ENCODE measurements at regions not wholly inside any gene's neighbourhood (a gene's known extent, or its start where the extent isn't known, plus 50 kb on each side); places are given as distances from the start of the nearest gene placed in this dataset.

- Histone ChIP-seq H3K4me1 (ENCODE audit: insufficient read depth, insufficient read length) (no peaks in the 10 kb centered on the region), H3K36me3 (ENCODE audit: insufficient read depth, insufficient read length, low read length) (no peaks in the 10 kb centered on the region), H3K27me3 (ENCODE audit: insufficient read depth, insufficient read length) (no peaks in the 10 kb centered on the region), H3K9ac (ENCODE audit: insufficient read length, low read depth) (no peak overlapping the region), H3K4me3 (ENCODE audit: insufficient read length, low read depth) (no peak overlapping the region), H3K9me3 (ENCODE audit: insufficient read depth, low read length) (no peaks in the 10 kb centered on the region)
- DNase-seq (ENCODE audit: low read depth, low spot score): no peak
- no peak for TF ChIP-seq YY1 (IDR thresholded peaks at IDR 0.05; ENCODE audit: insufficient read depth, insufficient read length)
- no peak for TF ChIP-seq ZNF274 (IDR thresholded peaks at IDR 0.05; ENCODE audit: low read depth, low read length)
- no peak for TF ChIP-seq SUZ12 (IDR thresholded peaks at IDR 0.05; ENCODE audit: extremely low read depth, insufficient read depth, insufficient read length)
Observed at GRCh38 chr19:31952693-31953092, 392.7 kb upstream of the ZNF507 start.

GRCh38 chr19:31955061-31955460, 390.3 kb upstream of the ZNF507 start:
- TF ChIP-seq SUZ12 (IDR thresholded peaks at IDR 0.05; ENCODE audit: extremely low read depth, insufficient read depth, insufficient read length): no peak
- TF ChIP-seq YY1 (IDR thresholded peaks at IDR 0.05; ENCODE audit: insufficient read depth, insufficient read length): no peak
- TF ChIP-seq ZNF274 (IDR thresholded peaks at IDR 0.05; ENCODE audit: low read depth, low read length): no peak
- no peaks in the 10 kb centered on the region for H3K36me3 ChIP-seq (ENCODE audit: insufficient read depth, insufficient read length, low read length)
- no peak overlapping the region for H3K9ac ChIP-seq (ENCODE audit: insufficient read length, low read depth)
- no peak for DNase-seq (ENCODE audit: low read depth, low spot score)
- no peaks in the 10 kb centered on the region for H3K27me3 ChIP-seq (ENCODE audit: insufficient read depth, insufficient read length)
- H3K9me3 ChIP-seq (ENCODE audit: insufficient read depth, low read length): no peaks in the 10 kb centered on the region
- no peak overlapping the region for H3K4me3 ChIP-seq (ENCODE audit: insufficient read length, low read depth)
- H3K4me1 ChIP-seq (ENCODE audit: insufficient read depth, insufficient read length): no peaks in the 10 kb centered on the region

DNA sequence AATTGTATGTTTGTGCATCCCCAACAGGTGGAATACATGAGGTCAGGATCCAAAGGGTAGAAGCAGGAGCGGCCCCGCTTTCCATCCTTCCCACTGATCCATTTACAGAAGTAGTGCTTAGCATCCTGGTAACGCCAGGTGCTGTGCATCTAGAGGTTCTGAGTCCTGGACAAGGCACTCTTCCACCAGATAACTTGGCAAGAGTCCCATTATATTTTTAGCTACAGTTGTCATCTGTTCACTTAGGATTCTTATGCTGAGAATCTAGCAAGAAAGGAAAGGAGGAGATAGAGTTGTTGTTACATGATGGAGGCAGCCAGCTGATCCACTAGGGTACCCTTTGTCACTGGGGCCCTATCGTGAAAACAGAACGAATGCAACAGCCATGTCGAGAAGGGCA, 389.5 kb upstream of the ZNF507 start:
- Histone ChIP-seq H3K27me3 (ENCODE audit: insufficient read depth, insufficient read length) (no peaks in the 10 kb centered on the region), H3K4me3 (ENCODE audit: insufficient read length, low read depth) (no peak overlapping the region), H3K9ac (ENCODE audit: insufficient read length, low read depth) (no peak overlapping the region), H3K9me3 (ENCODE audit: insufficient read depth, low read length) (no peaks in the 10 kb centered on the region), H3K36me3 (ENCODE audit: insufficient read depth, insufficient read length, low read length) (no peaks in the 10 kb centered on the region), H3K4me1 (ENCODE audit: insufficient read depth, insufficient read length) (no peaks in the 10 kb centered on the region)
- no peak for DNase-seq (ENCODE audit: low read depth, low spot score)
- TF ChIP-seq SUZ12 (IDR thresholded peaks at IDR 0.05; ENCODE audit: extremely low read depth, insufficient read depth, insufficient read length) (no peak), YY1 (IDR thresholded peaks at IDR 0.05; ENCODE audit: insufficient read depth, insufficient read length) (no peak), ZNF274 (IDR thresholded peaks at IDR 0.05; ENCODE audit: low read depth, low read length) (no peak)

- no peaks in the 10 kb centered on the region for H3K27me3 ChIP-seq (ENCODE audit: insufficient read depth, insufficient read length)
- H3K4me3 ChIP-seq (ENCODE audit: insufficient read length, low read depth): no peak overlapping the region
- no peak for DNase-seq (ENCODE audit: low read depth, low spot score)
- no peak for TF ChIP-seq SUZ12 (IDR thresholded peaks at IDR 0.05; ENCODE audit: extremely low read depth, insufficient read depth, insufficient read length)
- TF ChIP-seq YY1 (IDR thresholded peaks at IDR 0.05; ENCODE audit: insufficient read depth, insufficient read length): no peak
- TF ChIP-seq ZNF274 (IDR thresholded peaks at IDR 0.05; ENCODE audit: low read depth, low read length): no peak
- H3K9ac ChIP-seq (ENCODE audit: insufficient read length, low read depth): no peak overlapping the region
- H3K4me1 ChIP-seq (ENCODE audit: insufficient read depth, insufficient read length): no peaks in the 10 kb centered on the region
- no peaks in the 10 kb centered on the region for H3K9me3 ChIP-seq (ENCODE audit: insufficient read depth, low read length)
- H3K36me3 ChIP-seq (ENCODE audit: insufficient read depth, insufficient read length, low read length): no peaks in the 10 kb centered on the region
Observed at GRCh38 chr19:31956771-31957392, 388.5 kb upstream of the ZNF507 start.

GRCh38 chr19:31957711-31958110, 387.7 kb upstream of the ZNF507 start:
- Histone ChIP-seq H3K4me3 (ENCODE audit: insufficient read length, low read depth) (no peak overlapping the region), H3K9me3 (ENCODE audit: insufficient read depth, low read length) (no peaks in the 10 kb centered on the region), H3K27me3 (ENCODE audit: insufficient read depth, insufficient read length) (no peaks in the 10 kb centered on the region), H3K4me1 (ENCODE audit: insufficient read depth, insufficient read length) (no peaks in the 10 kb centered on the region), H3K36me3 (ENCODE audit: insufficient read depth, insufficient read length, low read length) (no peaks in the 10 kb centered on the region), H3K9ac (ENCODE audit: insufficient read length, low read depth) (no peak overlapping the region)
- TF ChIP-seq ZNF274 (IDR thresholded peaks at IDR 0.05; ENCODE audit: low read depth, low read length) (no peak), SUZ12 (IDR thresholded peaks at IDR 0.05; ENCODE audit: extremely low read depth, insufficient read depth, insufficient read length) (no peak), YY1 (IDR thresholded peaks at IDR 0.05; ENCODE audit: insufficient read depth, insufficient read length) (no peak)
- DNase-seq (ENCODE audit: low read depth, low spot score): no peak

GRCh38 chr19:31959527-31960018, 385.8 kb upstream of the ZNF507 start:
- H3K4me1 ChIP-seq (ENCODE audit: insufficient read depth, insufficient read length): peaks cover 1% of the 10 kb centered on the region

GRCh38 chr19:31960474-31960873, 384.9 kb upstream of the ZNF507 start:
- peaks cover 1% of the 10 kb centered on the region for H3K4me1 ChIP-seq (ENCODE audit: insufficient read depth, insufficient read length)
- H3K27me3 ChIP-seq (ENCODE audit: insufficient read depth, insufficient read length): no peaks in the 10 kb centered on the region
- no peak overlapping the region for H3K9ac ChIP-seq (ENCODE audit: insufficient read length, low read depth)
- no peak overlapping the region for H3K4me3 ChIP-seq (ENCODE audit: insufficient read length, low read depth)
- no peak for DNase-seq (ENCODE audit: low read depth, low spot score)
- no peaks in the 10 kb centered on the region for H3K36me3 ChIP-seq (ENCODE audit: insufficient read depth, insufficient read length, low read length)
- H3K9me3 ChIP-seq (ENCODE audit: insufficient read depth, low read length): no peaks in the 10 kb centered on the region
- TF ChIP-seq YY1 (IDR thresholded peaks at IDR 0.05; ENCODE audit: insufficient read depth, insufficient read length) (no peak), ZNF274 (IDR thresholded peaks at IDR 0.05; ENCODE audit: low read depth, low read length) (no peak), SUZ12 (IDR thresholded peaks at IDR 0.05; ENCODE audit: extremely low read depth, insufficient read depth, insufficient read length) (no peak)

More at GRCh38 chr19:31959527-31960018, 385.8 kb upstream of the ZNF507 start:
- Histone ChIP-seq H3K9ac (ENCODE audit: insufficient read length, low read depth) (no peak overlapping the region), H3K27me3 (ENCODE audit: insufficient read depth, insufficient read length) (no peaks in the 10 kb centered on the region), H3K4me3 (ENCODE audit: insufficient read length, low read depth) (no peak overlapping the region), H3K36me3 (ENCODE audit: insufficient read depth, insufficient read length, low read length) (no peaks in the 10 kb centered on the region), H3K9me3 (ENCODE audit: insufficient read depth, low read length) (no peaks in the 10 kb centered on the region)
- DNase-seq (ENCODE audit: low read depth, low spot score): no peak
- no peak for TF ChIP-seq YY1 (IDR thresholded peaks at IDR 0.05; ENCODE audit: insufficient read depth, insufficient read length)
- no peak for TF ChIP-seq SUZ12 (IDR thresholded peaks at IDR 0.05; ENCODE audit: extremely low read depth, insufficient read depth, insufficient read length)
- no peak for TF ChIP-seq ZNF274 (IDR thresholded peaks at IDR 0.05; ENCODE audit: low read depth, low read length)
